Cardiac muscle cell (in vitro differentiated cells and primary cell): ENCODE measurements at regions not wholly inside any gene's neighbourhood (a gene's known extent, or its start where the extent isn't known, plus 50 kb on each side); places are given as distances from the start of the nearest gene placed in this dataset.

Source experiments
- DNase-seq, 2 donors: peaks; one replicate each; pipeline versions ENCODE4 v3.0.0 to v3.0.0-alpha.2; 2010 to 2017; ENCODE audit warnings: low read depth in 1 of 2, low spot score in 1 of 2
- H3K27ac ChIP-seq: fragments of 200-600 bp; sonication (generic); 2 replicates; pipeline ENCODE4 v1.5.1; 2016
- H3K27me3 ChIP-seq: fragments of 200-600 bp; sonication (generic); 2 replicates; pipeline ENCODE4 v1.6.0; 2016; ENCODE audit warnings: control low read depth
- H3K36me3 ChIP-seq: fragments of 200-600 bp; sonication (generic); 2 replicates; pipeline ENCODE4 v1.5.1; 2016; ENCODE audit warnings: control low read depth
- H3K4me1 ChIP-seq: fragments of 200-600 bp; sonication (generic); 2 replicates; pipeline ENCODE4 v1.8.1; 2017; ENCODE audit warnings: low read depth, mild to moderate bottlenecking, mixed run types
- H3K4me3 ChIP-seq: fragments of 200-600 bp; sonication (generic); 2 replicates; pipeline ENCODE4 v1.5.1; 2016; ENCODE audit warnings: mild to moderate bottlenecking
- H3K9me3 ChIP-seq: fragments of 200-600 bp; sonication (generic); 2 replicates; pipeline ENCODE4 v1.5.1; 2017; ENCODE audit warnings: low read depth, mild to moderate bottlenecking, control low read depth
- TF ChIP-seq, protein P1 (sequence below): IDR thresholded peaks from 2 replicates; pipeline ENCODE4 v1.5.1; 2012; ENCODE audit warnings: low read depth, mild to moderate bottlenecking, low read length

DNA sequence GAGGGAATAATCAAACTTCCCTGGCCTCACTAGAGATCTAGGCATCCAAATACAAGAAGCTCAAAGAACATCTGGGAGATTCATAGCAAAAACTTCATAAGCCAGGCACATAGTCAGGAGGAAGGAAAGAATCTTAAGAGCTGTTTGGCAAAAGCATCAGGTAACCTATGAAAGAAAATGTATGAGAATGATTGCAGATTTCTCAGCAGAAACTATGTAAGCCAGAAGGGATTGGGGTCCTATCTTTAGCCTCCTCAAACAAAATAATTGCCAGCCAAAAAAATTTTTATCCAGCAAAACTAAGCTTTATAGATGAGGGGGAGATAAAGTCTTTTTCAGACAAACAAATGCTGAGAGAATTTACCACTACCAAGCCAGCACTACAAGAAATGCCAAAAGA, 1036.3 kb downstream of the TBL1XR1 start:
- TF ChIP-seq, protein P1, sequence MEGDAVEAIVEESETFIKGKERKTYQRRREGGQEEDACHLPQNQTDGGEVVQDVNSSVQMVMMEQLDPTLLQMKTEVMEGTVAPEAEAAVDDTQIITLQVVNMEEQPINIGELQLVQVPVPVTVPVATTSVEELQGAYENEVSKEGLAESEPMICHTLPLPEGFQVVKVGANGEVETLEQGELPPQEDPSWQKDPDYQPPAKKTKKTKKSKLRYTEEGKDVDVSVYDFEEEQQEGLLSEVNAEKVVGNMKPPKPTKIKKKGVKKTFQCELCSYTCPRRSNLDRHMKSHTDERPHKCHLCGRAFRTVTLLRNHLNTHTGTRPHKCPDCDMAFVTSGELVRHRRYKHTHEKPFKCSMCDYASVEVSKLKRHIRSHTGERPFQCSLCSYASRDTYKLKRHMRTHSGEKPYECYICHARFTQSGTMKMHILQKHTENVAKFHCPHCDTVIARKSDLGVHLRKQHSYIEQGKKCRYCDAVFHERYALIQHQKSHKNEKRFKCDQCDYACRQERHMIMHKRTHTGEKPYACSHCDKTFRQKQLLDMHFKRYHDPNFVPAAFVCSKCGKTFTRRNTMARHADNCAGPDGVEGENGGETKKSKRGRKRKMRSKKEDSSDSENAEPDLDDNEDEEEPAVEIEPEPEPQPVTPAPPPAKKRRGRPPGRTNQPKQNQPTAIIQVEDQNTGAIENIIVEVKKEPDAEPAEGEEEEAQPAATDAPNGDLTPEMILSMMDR, result no peak
- Histone ChIP-seq H3K27me3 (no peaks in the 10 kb centered on the region), H3K36me3 (no peaks in the 10 kb centered on the region), H3K27ac (no peak overlapping the region), H3K9me3 (no peaks in the 10 kb centered on the region), H3K4me3 (no peak overlapping the region), H3K4me1 (no peaks in the 10 kb centered on the region)
- no peak for DNase-seq

DNA sequence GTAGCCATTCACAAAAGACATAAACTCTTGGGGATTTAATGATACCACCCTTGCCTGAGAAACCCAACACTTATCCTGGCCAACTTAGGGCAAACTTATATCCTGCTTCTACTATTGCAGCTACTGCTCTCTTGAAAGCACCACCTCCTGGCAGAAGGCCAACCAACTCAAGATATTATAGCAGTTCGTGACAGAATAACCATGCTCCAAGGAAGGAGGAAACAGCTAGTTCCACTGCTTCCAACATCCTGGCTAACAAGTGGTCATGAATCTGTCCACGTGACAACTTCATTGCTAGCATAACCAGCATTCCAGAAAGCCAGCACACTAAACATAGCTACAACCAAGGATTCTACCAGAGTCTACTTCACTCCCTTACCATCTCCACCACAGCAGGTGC, 1037.5 kb downstream of the TBL1XR1 start:
- Histone ChIP-seq H3K27ac (no peak overlapping the region), H3K36me3 (no peaks in the 10 kb centered on the region), H3K4me1 (no peaks in the 10 kb centered on the region), H3K9me3 (no peaks in the 10 kb centered on the region), H3K27me3 (no peaks in the 10 kb centered on the region), H3K4me3 (no peak overlapping the region)
- TF ChIP-seq, protein P1, result no peak
- DNase-seq, result no peak

DNA sequence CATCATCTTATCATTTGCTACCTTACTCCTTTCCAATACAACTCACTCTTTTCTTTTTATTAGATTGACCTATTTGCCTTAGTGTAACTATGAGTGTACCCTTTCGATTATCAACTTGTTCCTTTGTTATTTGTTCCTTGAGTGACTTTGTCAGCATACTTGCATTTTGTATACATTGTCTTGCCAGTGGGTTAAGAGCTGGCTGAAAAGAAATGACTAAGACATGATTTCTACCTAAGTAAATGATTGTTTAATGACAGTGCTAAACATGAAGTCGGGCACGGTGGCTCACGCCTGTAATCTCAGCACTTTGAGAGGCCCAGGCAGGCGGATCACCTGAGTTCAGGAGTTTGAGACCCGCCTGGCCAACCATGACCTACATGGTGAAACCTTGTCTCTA, 1042.3 kb downstream of the TBL1XR1 start:
- Histone ChIP-seq H3K4me1 (no peaks in the 10 kb centered on the region), H3K36me3 (no peaks in the 10 kb centered on the region), H3K4me3 (no peak overlapping the region), H3K27ac (no peak overlapping the region), H3K9me3 (no peaks in the 10 kb centered on the region), H3K27me3 (no peaks in the 10 kb centered on the region)
- DNase-seq, result no peak
- TF ChIP-seq, protein P1, result no peak

DNA sequence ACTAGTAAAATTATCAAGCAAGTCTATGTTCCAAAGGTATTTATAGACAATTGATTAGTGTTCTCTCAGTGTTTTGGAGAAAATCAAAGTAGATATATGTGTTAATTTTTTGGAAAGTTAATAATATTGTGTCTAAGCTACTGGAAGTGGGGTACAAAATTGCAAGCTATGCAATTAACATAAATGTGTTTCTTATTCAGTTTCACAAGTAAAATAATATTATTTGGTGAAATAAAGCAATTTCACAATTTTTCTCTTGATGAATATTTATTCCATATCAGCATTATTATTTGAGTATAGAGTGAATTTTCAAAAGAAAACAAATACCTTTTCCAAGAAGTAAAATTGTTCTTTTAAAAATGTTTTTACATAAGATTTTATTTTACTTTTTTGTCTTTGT, 1047.7 kb downstream of the TBL1XR1 start:
- H3K4me3 ChIP-seq, result no peak overlapping the region
- no peak for DNase-seq
- H3K36me3 ChIP-seq, result no peaks in the 10 kb centered on the region
- H3K27me3 ChIP-seq, result no peaks in the 10 kb centered on the region
- H3K9me3 ChIP-seq, result no peaks in the 10 kb centered on the region
- TF ChIP-seq, protein P1, result no peak
- no peaks in the 10 kb centered on the region for H3K4me1 ChIP-seq
- no peak overlapping the region for H3K27ac ChIP-seq

DNA sequence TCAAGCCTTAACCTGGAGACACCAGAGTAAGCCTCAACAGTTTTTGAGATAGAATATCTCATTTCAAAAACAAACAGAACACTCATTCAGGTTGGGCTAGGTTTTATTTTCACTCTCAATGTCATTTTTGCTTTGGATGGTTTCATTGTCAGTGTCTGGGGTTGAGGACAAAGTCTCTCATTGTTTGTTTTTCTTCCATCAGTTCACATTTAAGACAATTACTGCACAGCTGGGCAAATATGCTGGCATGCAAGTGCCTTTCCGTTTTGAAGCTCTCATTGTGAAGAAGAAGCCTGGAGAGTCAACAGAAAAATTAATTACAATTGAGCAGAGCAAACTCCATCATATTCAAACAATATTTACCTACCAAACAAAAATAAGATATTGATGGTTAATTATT, 1050.0 kb downstream of the TBL1XR1 start:
- TF ChIP-seq, protein P1, result no peak
- Histone ChIP-seq H3K4me1 (no peaks in the 10 kb centered on the region), H3K27me3 (no peaks in the 10 kb centered on the region), H3K4me3 (no peak overlapping the region), H3K36me3 (no peaks in the 10 kb centered on the region), H3K27ac (no peak overlapping the region), H3K9me3 (no peaks in the 10 kb centered on the region)
- DNase-seq, result no peak

DNA sequence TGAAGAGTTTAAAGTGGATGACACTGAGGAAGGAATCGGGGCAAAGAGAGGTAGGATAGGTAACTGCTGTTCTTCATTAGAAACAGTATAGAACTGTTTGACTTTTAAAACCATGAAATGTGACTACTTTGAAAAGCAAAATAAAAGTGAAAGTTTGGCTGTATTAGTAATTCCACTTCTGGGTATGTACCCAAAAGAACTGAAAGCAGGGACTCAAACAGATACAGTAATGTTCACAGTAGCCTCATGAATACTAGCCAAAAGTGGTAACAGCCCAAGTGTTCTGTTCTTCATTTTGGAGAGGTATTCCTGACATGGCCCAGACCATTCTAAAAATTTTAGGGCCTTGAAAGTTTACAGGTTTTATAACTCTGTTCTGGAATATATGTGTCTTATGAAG, 1055.4 kb downstream of the TBL1XR1 start:
- H3K9me3 ChIP-seq, result no peaks in the 10 kb centered on the region
- TF ChIP-seq, protein P1, result no peak
- no peaks in the 10 kb centered on the region for H3K36me3 ChIP-seq
- no peak overlapping the region for H3K27ac ChIP-seq
- no peaks in the 10 kb centered on the region for H3K4me1 ChIP-seq
- H3K4me3 ChIP-seq, result no peak overlapping the region
- DNase-seq, result no peak
- H3K27me3 ChIP-seq, result no peaks in the 10 kb centered on the region
